H4 (cell line): ENCODE measurements at regions not wholly inside any gene's neighbourhood (a gene's known extent, or its start where the extent isn't known, plus 50 kb on each side); places are given as distances from the start of the nearest gene placed in this dataset.

Source experiments
- DNase-seq: peaks from one replicate; pipeline ENCODE4 v3.0.0-alpha.2; 2015; ENCODE audit warnings: low spot score

DNA sequence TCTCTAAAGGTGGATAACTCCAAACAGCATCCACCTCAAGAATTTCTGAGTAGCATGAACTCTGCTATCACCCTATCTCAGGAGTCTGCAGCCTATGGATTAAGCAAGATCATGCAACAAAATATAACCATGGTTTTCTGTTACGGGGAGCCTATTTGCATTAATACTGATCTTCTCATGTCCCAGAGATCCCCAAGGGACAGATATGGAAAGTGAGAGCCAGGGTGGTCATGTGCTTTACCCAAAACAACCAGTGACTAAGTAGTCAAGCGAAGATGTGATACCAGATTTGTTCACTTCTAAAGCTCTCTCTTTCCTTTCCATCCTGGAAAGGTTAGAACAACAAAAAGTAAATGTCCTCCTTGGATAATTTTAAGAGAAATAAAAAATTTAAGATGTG is 125.1 kb downstream of the PRRX1 start:
- DNase-seq = no peak

- no peak for DNase-seq
Measured at GRCh38 chr1:170790175-170790574, 126.2 kb downstream of the PRRX1 start.

GRCh38 chr1:170790651-170791071 is 126.7 kb downstream of the PRRX1 start:
- DNase-seq = peak; percentile 11

- DNase-seq = no peak
Measured at GRCh38 chr1:170791941-170792340, 128.0 kb downstream of the PRRX1 start.

GRCh38 chr1:170800265-170800664 is 135.1 kb upstream of the MROH9 start:
- DNase-seq = no peak

- no peak for DNase-seq
Measured at GRCh38 chr1:170800812-170801211, 134.5 kb upstream of the MROH9 start.

- DNase-seq = no peak
Measured at GRCh38 chr1:170803711-170804110, 131.6 kb upstream of the MROH9 start.

DNA sequence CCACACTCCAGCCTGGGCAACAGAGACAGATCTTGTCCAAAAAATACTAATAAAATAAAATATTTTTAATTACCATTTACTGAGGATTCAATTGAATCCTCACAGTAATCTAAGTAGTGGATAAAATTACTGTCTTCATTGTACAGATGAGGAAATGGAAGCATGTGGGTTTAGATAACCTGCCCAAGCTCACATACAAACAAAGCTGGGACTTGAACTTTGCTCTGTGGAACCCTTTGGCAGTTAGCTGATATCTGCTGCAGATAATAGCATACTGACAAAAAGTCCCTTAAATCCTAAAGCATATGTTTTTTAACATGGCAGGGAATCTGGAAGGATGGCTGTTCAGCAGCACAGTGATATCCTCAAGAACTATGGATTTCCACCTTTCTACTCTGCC is 130.9 kb upstream of the MROH9 start:
- DNase-seq = no peak

- DNase-seq = no peak
Measured at GRCh38 chr1:170804879-170805278, 130.5 kb upstream of the MROH9 start.

DNA sequence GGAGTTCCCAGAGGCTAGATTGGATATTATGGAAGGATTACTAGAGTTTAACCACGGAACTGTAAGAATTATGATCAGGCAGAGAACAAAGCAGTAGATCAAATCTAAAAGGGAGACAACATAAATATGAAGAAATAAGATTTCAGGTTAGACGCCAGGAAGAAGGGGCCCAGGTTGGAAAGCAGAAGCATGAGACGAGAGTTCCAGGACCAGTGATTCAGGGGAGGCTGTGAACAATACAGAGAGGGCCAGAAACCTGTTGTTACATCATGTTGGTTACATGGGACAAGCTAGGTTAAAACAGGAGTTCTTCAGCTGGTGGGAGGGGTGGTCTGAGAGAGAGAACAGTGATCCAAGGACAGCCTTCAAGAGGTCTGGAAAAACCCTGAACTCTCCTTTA is 128.4 kb upstream of the MROH9 start:
- DNase-seq = no peak

DNA sequence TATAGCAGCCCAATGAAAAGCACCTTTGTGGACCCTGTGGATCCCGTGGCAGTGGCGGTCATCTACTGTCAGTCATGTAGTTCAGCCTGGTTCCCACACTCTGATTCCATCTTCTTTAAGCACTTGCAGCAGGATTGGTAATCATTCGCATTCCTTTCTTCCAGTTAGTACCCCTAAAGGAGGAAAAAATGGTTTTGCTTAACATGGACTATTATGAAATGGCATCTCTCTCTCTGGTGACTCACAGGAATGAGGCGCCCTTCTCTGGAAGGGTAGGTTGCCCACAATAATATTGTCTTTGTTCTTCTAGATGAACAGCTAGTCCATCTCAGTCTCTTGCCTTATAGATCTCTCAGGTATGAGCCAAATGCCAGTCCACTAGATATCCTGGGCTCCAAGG is 127.9 kb upstream of the MROH9 start:
- peak; percentile 12 for DNase-seq

GRCh38 chr1:170808216-170808885 is 127.0 kb upstream of the MROH9 start:
- no peak for DNase-seq

DNA sequence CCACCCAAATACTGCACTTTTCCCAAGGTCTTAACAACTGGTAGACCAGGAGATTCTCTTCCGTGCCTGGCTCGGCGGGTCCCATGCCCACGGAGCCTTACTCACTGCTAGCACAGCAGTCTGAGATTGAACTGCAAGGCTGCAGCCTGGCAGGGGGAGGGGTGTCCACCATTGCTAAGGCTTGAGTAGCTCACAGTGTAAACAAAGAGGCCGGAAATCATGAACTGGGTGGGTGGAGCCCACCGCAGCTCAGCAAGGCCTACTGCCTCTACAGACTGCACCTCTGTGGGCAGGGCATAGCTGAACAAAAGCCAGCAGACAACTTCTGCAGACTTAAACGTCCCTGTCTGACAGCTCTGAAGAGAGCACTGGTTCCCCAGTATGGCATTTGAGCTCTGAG is 124.3 kb upstream of the MROH9 start:
- peak; percentile 19 for DNase-seq

- no peak for DNase-seq
Measured at GRCh38 chr1:170819781-170820180, 115.6 kb upstream of the MROH9 start.

GRCh38 chr1:170823120-170823519 is 112.2 kb upstream of the MROH9 start:
- DNase-seq = no peak

- no peak for DNase-seq
Measured at GRCh38 chr1:170831276-170831675, 104.1 kb upstream of the MROH9 start.

DNA sequence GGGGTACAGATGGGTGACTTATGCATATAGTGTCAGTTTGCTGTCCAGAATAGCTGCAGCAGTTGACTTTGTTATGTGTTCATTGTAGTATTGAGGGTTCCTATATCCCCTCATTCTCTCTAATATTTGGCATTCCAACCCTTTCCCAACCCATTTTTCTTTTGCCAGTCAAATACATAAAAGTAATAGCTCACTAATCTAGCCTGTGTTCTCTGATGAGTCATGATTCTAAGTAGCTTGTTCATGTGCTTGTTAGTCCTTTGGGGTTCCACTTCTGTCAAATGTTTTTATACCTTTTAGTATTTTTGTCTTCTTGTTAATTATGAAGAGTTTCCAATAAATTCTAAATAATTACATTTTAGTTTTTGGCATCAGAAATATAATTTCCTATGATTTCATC is 99.2 kb upstream of the MROH9 start:
- DNase-seq = no peak

- no peak for DNase-seq
Measured at GRCh38 chr1:170840371-170840770, 95.0 kb upstream of the MROH9 start.

- DNase-seq = no peak
Measured at GRCh38 chr1:170853302-170853701, 82.0 kb upstream of the MROH9 start.

DNA sequence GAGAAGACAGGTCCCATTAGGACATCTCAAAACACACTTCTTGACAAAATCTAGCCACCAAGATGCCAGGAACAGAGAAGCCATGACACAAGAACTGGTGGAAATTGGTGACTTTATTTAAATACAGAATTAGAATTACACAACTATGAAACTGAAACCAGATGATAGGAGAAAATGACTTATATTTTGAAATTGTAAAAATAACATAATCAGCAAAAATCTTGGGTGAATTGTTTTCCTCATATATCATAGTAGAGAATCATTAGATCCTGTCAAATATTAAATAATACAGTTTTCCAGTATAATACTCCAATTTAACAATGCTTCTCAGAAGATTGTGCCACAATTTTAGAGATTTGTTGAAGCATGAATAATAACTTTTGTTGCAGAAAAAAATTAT is 81.5 kb upstream of the MROH9 start:
- no peak for DNase-seq

DNA sequence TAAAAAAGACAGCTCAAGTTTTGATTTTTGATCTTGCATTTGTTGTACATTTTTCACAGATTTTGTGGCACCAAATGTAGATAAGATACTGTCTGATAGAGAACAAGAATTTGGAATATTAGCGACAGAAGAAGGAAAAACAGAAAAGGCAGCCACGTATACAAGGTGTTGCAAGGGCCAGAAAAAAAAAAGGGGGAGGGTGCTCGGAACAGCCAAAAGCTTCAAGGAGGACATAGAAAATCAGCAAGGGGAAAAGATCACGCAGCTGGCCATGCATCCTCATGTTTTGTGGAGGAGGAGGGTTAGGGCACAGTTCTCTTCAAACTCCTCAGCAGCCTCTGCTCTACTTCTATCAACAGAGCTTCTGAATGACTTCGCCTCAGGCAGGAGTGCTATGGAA is 80.7 kb upstream of the MROH9 start:
- no peak for DNase-seq

- no peak for DNase-seq
Measured at GRCh38 chr1:170856455-170856854, 78.9 kb upstream of the MROH9 start.

DNA sequence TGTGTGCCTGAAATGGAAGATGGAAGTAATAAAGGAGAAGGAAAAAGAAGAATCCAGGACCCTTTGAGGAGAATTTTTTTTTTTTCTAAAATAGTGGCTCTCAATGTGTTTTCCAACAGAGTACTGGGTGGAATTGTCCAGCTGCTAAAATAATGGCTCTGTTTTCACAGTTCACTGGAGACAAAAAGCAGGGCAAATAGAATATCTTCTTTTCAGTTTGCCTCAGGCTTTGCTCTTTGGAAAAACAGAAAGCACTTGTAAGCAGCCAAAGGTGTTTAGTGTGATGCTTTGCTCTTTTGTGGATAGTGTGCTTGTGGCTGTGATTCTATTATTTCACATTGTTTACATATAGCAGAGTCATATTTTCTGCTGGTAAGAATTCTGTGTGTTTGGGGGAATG is 77.4 kb upstream of the MROH9 start:
- no peak for DNase-seq

- no peak for DNase-seq
Measured at GRCh38 chr1:170863621-170864020, 71.7 kb upstream of the MROH9 start.
